A673 (cell line): ENCODE measurements at regions not wholly inside any gene's neighbourhood (a gene's known extent, or its start where the extent isn't known, plus 50 kb on each side); places are given as distances from the start of the nearest gene placed in this dataset.

ENCODE experiments used
- CTCF ChIP-seq: fragments of 300-800, 200-600 bp; sonication (generic); conservative IDR thresholded peaks from 2 replicates; pipeline ENCODE4 v1.5.1; 2017; ENCODE audit warnings: low read depth, mild to moderate bottlenecking, antibody characterized with exemption, low read length, moderate library complexity, mixed read lengths
- EZH2 ChIP-seq: fragments of 200-600 bp; sonication (generic); IDR thresholded peaks from 2 replicates; pipeline ENCODE4 v1.6.1; 2017; ENCODE audit warnings: borderline replicate concordance, low read depth, mild to moderate bottlenecking, mixed read lengths, antibody characterized with exemption, low read length; ENCODE audit not compliant: poor library complexity, severe bottlenecking

- TF ChIP-seq CTCF, result no peak
- TF ChIP-seq EZH2, result no peak
These were observed 82.9 kb upstream of the UBASH3B start for GRCh38 chr11:122572592-122572991.
